Caco-2 (cell line): ENCODE measurements at regions not wholly inside any gene's neighbourhood (a gene's known extent, or its start where the extent isn't known, plus 50 kb on each side); places are given as distances from the start of the nearest gene placed in this dataset.

Experiments
- BruUV-seq: library from RNA; stranded (reverse); fragments of 400-500 nt; replicated peaks from 2 replicates; lab custom pipeline; 2021; lab: Mats Ljungman, UMichigan
- CTCF ChIA-PET: fragments of 300-600 bp; sonication (Branson Sonifier 250); formaldehyde crosslinking; loops from one replicate; lab custom pipeline; 2022; ENCODE audit warnings: antibody characterized with exemption; lab: Charles Lee
- POLR2A ChIA-PET: fragments of 300-600 bp; sonication (Branson Sonifier 250); formaldehyde crosslinking; loops from one replicate; lab custom pipeline; 2022; ENCODE audit warnings: antibody characterized with exemption; lab: Charles Lee
- DNase-seq, 2 experiments: peaks; one replicate each; pipeline versions ENCODE4 v3.0.0 to v3.0.0-alpha.2; 2020 to 2022
- H3K27me3 ChIP-seq: replicated peaks from 2 replicates; pipeline ENCODE4 v1.6.0; 2011; ENCODE audit warnings: low read length; ENCODE audit not compliant: control insufficient read depth, insufficient read depth
- H3K36me3 ChIP-seq: 2 replicates; pipeline ENCODE4 v1.5.1; 2011; ENCODE audit warnings: low read length; ENCODE audit not compliant: control insufficient read depth, insufficient read depth
- H3K4me1 ChIP-seq: fragments of 250-450 bp; sonication (Bioruptor Pico); 2 replicates; pipeline ENCODE4 v1.5.1; 2020; ENCODE audit warnings: mild to moderate bottlenecking
- H3K4me3 ChIP-seq: 2 replicates; pipeline ENCODE4 v1.5.1; 2011; ENCODE audit warnings: low read depth, mild to moderate bottlenecking, control low read depth, low read length
- H3K9me3 ChIP-seq: fragments of 250-450 bp; sonication (Bioruptor Pico); 2 replicates; pipeline ENCODE4 v1.5.1; 2020; ENCODE audit warnings: mild to moderate bottlenecking, moderate library complexity
- H3K27ac Mint-ChIP-seq: one replicate; pipeline ENCODE4 v1.8.0; 2022; ENCODE audit warnings: mixed read lengths; ENCODE audit not compliant: unreplicated experiment
- H3K27me3 Mint-ChIP-seq: one replicate; pipeline ENCODE4 v1.8.0; 2022; ENCODE audit warnings: mixed read lengths; ENCODE audit not compliant: insufficient read depth, unreplicated experiment
- H3K36me3 Mint-ChIP-seq: one replicate; pipeline ENCODE4 v1.8.0; 2022; ENCODE audit warnings: mild to moderate bottlenecking, mixed read lengths; ENCODE audit not compliant: insufficient read depth, unreplicated experiment
- H3K4me1 Mint-ChIP-seq: one replicate; pipeline ENCODE4 v1.8.0; 2022; ENCODE audit warnings: low read depth, mixed read lengths; ENCODE audit not compliant: unreplicated experiment
- H3K4me3 Mint-ChIP-seq: one replicate; pipeline ENCODE4 v1.8.0; 2022; ENCODE audit warnings: mild to moderate bottlenecking, moderate library complexity, mixed read lengths; ENCODE audit not compliant: unreplicated experiment
- H3K9me3 Mint-ChIP-seq: one replicate; pipeline ENCODE4 v1.8.0; 2022; ENCODE audit warnings: mixed read lengths; ENCODE audit not compliant: unreplicated experiment
- CTCF ChIP-seq, 2 experiments: fragments of 200-600 bp in 1 of 2; IDR thresholded peaks; 1 replicate in 1 of 2; 2 replicates in 1 of 2; pipeline versions ENCODE4 v1.5.1 to v1.8.0; 2011 to 2022; ENCODE audit warnings: antibody characterized with exemption in 1 of 2, control low read depth in 1 of 2, inconsistent platforms in 1 of 2, low read depth in 1 of 2, low read length in 1 of 2, mild to moderate bottlenecking in 1 of 2, moderate library complexity in 1 of 2; ENCODE audit not compliant: insufficient read depth in 1 of 2, severe bottlenecking in 1 of 2, unreplicated experiment in 1 of 2
- intact Hi-C: fragments of 100-400 bp; cut with micrococcal nuclease; formaldehyde crosslinking; loops from one replicate; pipeline ENCODE4 v1.10.0; 2022; ENCODE audit not compliant: unreplicated experiment

GRCh38 chr2:6630209-6630608 lies 235.5 kb downstream of the CMPK2 start:
- no peak for TF ChIP-seq CTCF (IDR thresholded peaks at IDR 0.05; ENCODE audit: insufficient read depth in 1 of 2, low read depth in 1 of 2, low read length in 1 of 2, severe bottlenecking in 1 of 2, unreplicated experiment in 1 of 2)
- Histone ChIP-seq H3K36me3 (no peaks in the 10 kb centered on the region), H3K27me3 (no peaks in the 10 kb centered on the region), H3K4me3 (no peak overlapping the region), H3K4me1 (no peaks in the 10 kb centered on the region), H3K9me3 (no peaks in the 10 kb centered on the region)
- H3K36me3 Mint-ChIP-seq: no peaks in the 10 kb centered on the region
- BruUV-seq: no TSS peak
- H3K4me1 Mint-ChIP-seq: no peaks in the 10 kb centered on the region
- ChIA-PET POLR2A (no interaction called here), CTCF (no interaction called here)
- no peak for DNase-seq
- H3K27ac Mint-ChIP-seq: no peak overlapping the region
- no peak overlapping the region for H3K4me3 Mint-ChIP-seq
- H3K9me3 Mint-ChIP-seq: no peaks in the 10 kb centered on the region
- intact Hi-C loops: no loop called here
- H3K27me3 Mint-ChIP-seq: peaks cover 2% of the 10 kb centered on the region

GRCh38 chr2:6635296-6635695 lies 230.4 kb downstream of the CMPK2 start:
- Mint-ChIP-seq H3K4me3 (no peak overlapping the region), H3K4me1 (no peaks in the 10 kb centered on the region), H3K36me3 (no peaks in the 10 kb centered on the region), H3K9me3 (no peaks in the 10 kb centered on the region), H3K27ac (no peak overlapping the region), H3K27me3 (peaks cover 3% of the 10 kb centered on the region)
- Histone ChIP-seq H3K27me3 (no peaks in the 10 kb centered on the region), H3K4me3 (no peak overlapping the region), H3K9me3 (no peaks in the 10 kb centered on the region), H3K36me3 (no peaks in the 10 kb centered on the region), H3K4me1 (no peaks in the 10 kb centered on the region)
- BruUV-seq: no TSS peak
- CTCF ChIA-PET: no interaction called here
- intact Hi-C loops: no loop called here
- POLR2A ChIA-PET: no interaction called here
- no peak for TF ChIP-seq CTCF (IDR thresholded peaks at IDR 0.05; ENCODE audit: insufficient read depth in 1 of 2, low read depth in 1 of 2, low read length in 1 of 2, severe bottlenecking in 1 of 2, unreplicated experiment in 1 of 2)
- DNase-seq: no peak

- POLR2A ChIA-PET: no interaction called here
- TF ChIP-seq CTCF (IDR thresholded peaks at IDR 0.05; ENCODE audit: insufficient read depth in 1 of 2, low read depth in 1 of 2, low read length in 1 of 2, severe bottlenecking in 1 of 2, unreplicated experiment in 1 of 2): no peak
- BruUV-seq: no TSS peak
- no peaks in the 10 kb centered on the region for H3K9me3 Mint-ChIP-seq
- Histone ChIP-seq H3K4me1 (no peaks in the 10 kb centered on the region), H3K9me3 (no peaks in the 10 kb centered on the region), H3K36me3 (no peaks in the 10 kb centered on the region), H3K27me3 (no peaks in the 10 kb centered on the region), H3K4me3 (no peak overlapping the region)
- H3K36me3 Mint-ChIP-seq: no peaks in the 10 kb centered on the region
- H3K4me1 Mint-ChIP-seq: no peaks in the 10 kb centered on the region
- no peak for DNase-seq
- H3K4me3 Mint-ChIP-seq: no peak overlapping the region
- CTCF ChIA-PET: no interaction called here
- H3K27me3 Mint-ChIP-seq: peaks cover 5% of the 10 kb centered on the region
- H3K27ac Mint-ChIP-seq: no peak overlapping the region
- intact Hi-C loops: no loop called here
Observed at GRCh38 chr2:6637330-6637729, 228.4 kb downstream of the CMPK2 start.
